H9 (cell line): ENCODE measurements at regions not wholly inside any gene's neighbourhood (a gene's known extent, or its start where the extent isn't known, plus 50 kb on each side); places are given as distances from the start of the nearest gene placed in this dataset.

Experiments used
- DNase-seq: peaks from one replicate; pipeline ENCODE4 v3.0.0-alpha.2; 2017
- H2AFZ ChIP-seq: one replicate; pipeline ENCODE4 v1.6.1; 2013; ENCODE audit warnings: mild to moderate bottlenecking, low read length, control low read depth, moderate library complexity
- H2AK5ac ChIP-seq: 2 replicates; pipeline ENCODE4 v1.6.1; 2013; ENCODE audit warnings: low read length, control low read depth, mixed read lengths; ENCODE audit not compliant: insufficient read length
- H2BK120ac ChIP-seq: one replicate; pipeline ENCODE4 v1.6.1; 2013; ENCODE audit warnings: low read depth, mild to moderate bottlenecking, low read length, control low read depth, inconsistent platforms; ENCODE audit not compliant: poor library complexity, severe bottlenecking
- H2BK12ac ChIP-seq: 2 replicates; pipeline ENCODE4 v1.6.1; 2013; ENCODE audit warnings: low read length, control low read depth, mixed read lengths, low read depth; ENCODE audit not compliant: insufficient read length
- H2BK15ac ChIP-seq: 2 replicates; pipeline ENCODE4 v1.6.1; 2013; ENCODE audit warnings: low read depth, low read length, control low read depth
- H2BK20ac ChIP-seq: one replicate; pipeline ENCODE4 v1.6.1; 2013; ENCODE audit warnings: low read depth, mild to moderate bottlenecking, low read length, control low read depth, inconsistent platforms; ENCODE audit not compliant: poor library complexity, severe bottlenecking
- H2BK5ac ChIP-seq: 2 replicates; pipeline ENCODE4 v1.6.1; 2013; ENCODE audit warnings: low read length, control low read depth, mixed read lengths; ENCODE audit not compliant: insufficient read length
- H3K14ac ChIP-seq: 2 replicates; pipeline ENCODE4 v1.6.1; 2013; ENCODE audit warnings: low read length, control low read depth; ENCODE audit not compliant: insufficient read depth
- H3K18ac ChIP-seq: 2 replicates; pipeline ENCODE4 v1.6.1; 2013; ENCODE audit warnings: low read depth, mild to moderate bottlenecking, mixed read lengths, low read length, control low read depth; ENCODE audit not compliant: insufficient read length
- H3K23ac ChIP-seq: 2 replicates; pipeline ENCODE4 v1.6.1; 2013; ENCODE audit warnings: low read length, control low read depth, mixed read lengths, low read depth; ENCODE audit not compliant: insufficient read length
- H3K23me2 ChIP-seq: 2 replicates; pipeline ENCODE4 v1.6.1; 2013; ENCODE audit warnings: low read depth, mild to moderate bottlenecking, mixed read lengths, low read length, control low read depth; ENCODE audit not compliant: insufficient read length, poor library complexity, severe bottlenecking
- H3K27ac ChIP-seq: 2 replicates; pipeline ENCODE4 v1.5.1; 2013; ENCODE audit warnings: low read length, control low read depth, mixed read lengths, low read depth; ENCODE audit not compliant: insufficient read length
- H3K27me3 ChIP-seq: 2 replicates; pipeline ENCODE4 v1.6.1; 2013; ENCODE audit warnings: low read length, control low read depth, inconsistent platforms; ENCODE audit not compliant: insufficient read depth
- H3K4ac ChIP-seq: 2 replicates; pipeline ENCODE4 v1.6.1; 2013; ENCODE audit warnings: low read depth, mild to moderate bottlenecking, control low read depth, inconsistent platforms, low read length, moderate library complexity
- H3K4me1 ChIP-seq: 2 replicates; pipeline ENCODE4 v1.6.1; 2013; ENCODE audit warnings: low read length, control low read depth, inconsistent platforms; ENCODE audit not compliant: insufficient read depth
- H3K4me2 ChIP-seq: 2 replicates; pipeline ENCODE4 v1.6.1; 2013; ENCODE audit warnings: low read length, control low read depth, mixed read lengths; ENCODE audit not compliant: insufficient read length, insufficient read depth
- H3K56ac ChIP-seq: 2 replicates; pipeline ENCODE4 v1.6.1; 2013; ENCODE audit warnings: low read depth, mild to moderate bottlenecking, mixed read lengths, low read length, control low read depth; ENCODE audit not compliant: insufficient read length
- H3K79me1 ChIP-seq: 2 replicates; pipeline ENCODE4 v1.6.1; 2013; ENCODE audit warnings: low read depth, mild to moderate bottlenecking, moderate library complexity, low read length, control low read depth, inconsistent platforms; ENCODE audit not compliant: insufficient read depth, poor library complexity, severe bottlenecking
- H3K79me2 ChIP-seq: 2 replicates; pipeline ENCODE4 v1.6.1; 2013; ENCODE audit warnings: low read length, control low read depth, inconsistent platforms; ENCODE audit not compliant: insufficient read depth
- H3K9ac ChIP-seq: 2 replicates; pipeline ENCODE4 v1.6.1; 2013; ENCODE audit warnings: low read length, control low read depth, mixed read lengths; ENCODE audit not compliant: insufficient read length; ENCODE audit errors: extremely low read depth
- H3K9me3 ChIP-seq: one replicate; pipeline ENCODE4 v1.6.1; 2013; ENCODE audit warnings: low read depth, low read length, inconsistent platforms; ENCODE audit not compliant: control insufficient read depth
- H3T11ph ChIP-seq: one replicate; pipeline ENCODE4 v1.6.1; 2013; ENCODE audit warnings: mild to moderate bottlenecking, low read length, control low read depth, inconsistent platforms
- H4K20me1 ChIP-seq: one replicate; pipeline ENCODE4 v1.6.1; 2013; ENCODE audit not compliant: control insufficient read depth, insufficient read length, insufficient read depth
- H4K5ac ChIP-seq: 2 replicates; pipeline ENCODE4 v1.6.1; 2013; ENCODE audit warnings: low read depth, mild to moderate bottlenecking, mixed read lengths, low read length, control low read depth; ENCODE audit not compliant: insufficient read length
- H4K8ac ChIP-seq: replicated peaks from 2 replicates; pipeline ENCODE4 v1.6.1; 2013; ENCODE audit warnings: low read length, control low read depth, mixed read lengths, low read depth; ENCODE audit not compliant: insufficient read length
- H4K91ac ChIP-seq: 2 replicates; pipeline ENCODE4 v1.6.1; 2013; ENCODE audit warnings: low read depth, mild to moderate bottlenecking, moderate library complexity, mixed read lengths, low read length, control low read depth; ENCODE audit not compliant: insufficient read length
- H3K27ac Mint-ChIP-seq, 3 experiments: 2 replicates in 2 of 3; 3 replicates in 1 of 3; pipeline ENCODE4 v1.8.0; 2020 to 2021; ENCODE audit warnings: mixed read lengths in 3 of 3, mild to moderate bottlenecking in 1 of 3, moderate library complexity in 1 of 3
- H3K27me3 Mint-ChIP-seq: 2 replicates; pipeline ENCODE4 v1.8.0; 2021; ENCODE audit warnings: low read depth, mild to moderate bottlenecking, moderate library complexity, mixed read lengths
- H3K36me3 Mint-ChIP-seq, 3 experiments: 2 replicates in 2 of 3; 3 replicates in 1 of 3; pipeline ENCODE4 v1.8.0; 2020 to 2021; ENCODE audit warnings: low read depth in 3 of 3, mixed read lengths in 3 of 3; ENCODE audit not compliant: insufficient read depth in 1 of 3
- H3K4me1 Mint-ChIP-seq, 2 experiments: 2 replicates each; pipeline ENCODE4 v1.8.0; 2020; ENCODE audit warnings: mixed read lengths in 2 of 2
- H3K4me3 Mint-ChIP-seq, 2 experiments: 2 replicates in 1 of 2; 3 replicates in 1 of 2; pipeline ENCODE4 v1.8.0; 2020 to 2021; ENCODE audit warnings: mild to moderate bottlenecking in 2 of 2, mixed read lengths in 2 of 2, moderate library complexity in 1 of 2
- H3K9me3 Mint-ChIP-seq, 2 experiments: 2 replicates in 1 of 2; 3 replicates in 1 of 2; pipeline ENCODE4 v1.8.0; 2020; ENCODE audit warnings: mild to moderate bottlenecking in 2 of 2, mixed read lengths in 2 of 2, moderate library complexity in 1 of 2
- CTCF ChIP-seq: fragments of 200-600 bp; sonication (generic); conservative IDR thresholded peaks from 3 replicates; pipeline ENCODE4 v1.8.0; 2021; ENCODE audit warnings: antibody characterized with exemption, mild to moderate bottlenecking
- WGBS: extraction: QIAGEN DNeasy Blood & Tissue Kit; methylation state at CpG from one replicate; pipeline ENCODE4 v1.1.7; 2013; ENCODE audit warnings: missing lambda C conversion rate, low lambda C conversion rate, mixed read lengths; ENCODE audit not compliant: insufficient read length; ENCODE audit errors: extremely low coverage; 5-methylcytosine and 5-hydroxymethylcytosine counted together

- Histone ChIP-seq H2BK20ac (no peak overlapping the region), H3K9me3 (no peaks in the 10 kb centered on the region), H2BK5ac (no peak overlapping the region), H3K14ac (no peak overlapping the region), H2BK15ac (no peak overlapping the region), H3K4me1 (no peaks in the 10 kb centered on the region), H2BK120ac (no peak overlapping the region), H3K4ac (no peak overlapping the region), H2BK12ac (no peak overlapping the region), H4K91ac (no peak overlapping the region), H2AK5ac (no peak overlapping the region), H2AFZ (no peak overlapping the region), H3K79me1 (no peaks in the 10 kb centered on the region), H4K20me1 (no peaks in the 10 kb centered on the region), H3K79me2 (no peaks in the 10 kb centered on the region), H3K4me2 (no peak overlapping the region), H3T11ph (no peak overlapping the region), H3K23me2 (no peaks in the 10 kb centered on the region), H3K18ac (no peak overlapping the region), H3K27me3 (no peaks in the 10 kb centered on the region), H3K56ac (no peak overlapping the region), H3K9ac (no peak overlapping the region), H4K5ac (no peak overlapping the region), H3K23ac (no peak overlapping the region), H3K27ac (no peak overlapping the region), H4K8ac (no peak overlapping the region)
- no CpG with 5 or more reads among the region's 4 CpGs for WGBS
- Mint-ChIP-seq H3K9me3 (peaks cover 13 to 17% of the 10 kb centered on the region in 2 experiments; a peak in 4 of 5 replicates), H3K36me3 (peaks cover 8 to 14% (median 9%) of the 10 kb centered on the region in 3 experiments; a peak in 5 of 7 replicates), H3K27me3 (no peaks in the 10 kb centered on the region), H3K4me1 (no peaks in the 10 kb centered on the region), H3K27ac (no peak overlapping the region), H3K4me3 (no peak overlapping the region)
- DNase-seq = no peak
- no peak for TF ChIP-seq CTCF
These were observed 411.2 kb downstream of the DTHD1 start for GRCh38 chr4:36692586-36692985.
